ENCODE measurements at regions not wholly inside any gene's neighbourhood (a gene's known extent, or its start where the extent isn't known, plus 50 kb on each side); places are given as distances from the start of the nearest gene placed in this dataset.

GRCh38 chr2:29974086-29974485 is 52.7 kb upstream of the ALK start:
- no peak for DNase-seq

GRCh38 chr2:29977284-29977683 is 55.9 kb upstream of the ALK start:
- DNase-seq: no peak

- DNase-seq: no peak
Observed at GRCh38 chr2:29981402-29981801, 60.0 kb upstream of the ALK start.

GRCh38 chr2:29983308-29983707 is 61.9 kb upstream of the ALK start:
- DNase-seq: no peak

GRCh38 chr2:29987146-29987545 is 65.8 kb upstream of the ALK start:
- DNase-seq: no peak

GRCh38 chr2:29990129-29990528 is 68.7 kb upstream of the ALK start:
- no peak for DNase-seq

GRCh38 chr2:29991086-29991485 is 69.7 kb upstream of the ALK start:
- no peak for DNase-seq

GRCh38 chr2:29995241-29995640 is 73.9 kb upstream of the ALK start:
- no peak for DNase-seq

GRCh38 chr2:30003128-30003527 is 81.7 kb upstream of the ALK start:
- DNase-seq: no peak

- no peak for DNase-seq
Observed at GRCh38 chr2:30022444-30023071, 101.2 kb upstream of the ALK start.

- no peak for DNase-seq
Observed at GRCh38 chr2:30024281-30024680, 102.9 kb upstream of the ALK start.

GRCh38 chr2:30026091-30027055 is 105.0 kb upstream of the ALK start:
- no peak for DNase-seq

- no peak for DNase-seq
Observed at GRCh38 chr2:30029804-30030203, 108.4 kb upstream of the ALK start.

- DNase-seq: no peak
Observed at GRCh38 chr2:30030361-30030760, 109.0 kb upstream of the ALK start.

GRCh38 chr2:30031184-30031583 is 109.8 kb upstream of the ALK start:
- no peak for DNase-seq

- DNase-seq: no peak
Observed at GRCh38 chr2:30034052-30034775, 112.6 kb upstream of the YPEL5 start.

GRCh38 chr2:30037016-30037415 is 109.8 kb upstream of the YPEL5 start:
- DNase-seq: no peak

GRCh38 chr2:30038419-30038818 is 108.4 kb upstream of the YPEL5 start:
- no peak for DNase-seq

GRCh38 chr2:30039101-30039500 is 107.7 kb upstream of the YPEL5 start:
- no peak for DNase-seq

GRCh38 chr2:30040147-30040546 is 106.7 kb upstream of the YPEL5 start:
- no peak for DNase-seq

GRCh38 chr2:30041884-30042283 is 104.9 kb upstream of the YPEL5 start:
- no peak for DNase-seq

- no peak for DNase-seq
Observed at GRCh38 chr2:30046396-30046795, 100.4 kb upstream of the YPEL5 start.

GRCh38 chr2:30046979-30047378 is 99.8 kb upstream of the YPEL5 start:
- no peak for DNase-seq

All from stimulated activated CD4-positive, alpha-beta T cell treated with anti-CD3 and anti-CD28 coated beads, Interleukin-12 subunit alpha, Interleukin-12 subunit beta, amount 100 ng/mL, for 4 hours (primary cell).